SK-N-SH (cell line): ENCODE measurements at regions not wholly inside any gene's neighbourhood (a gene's known extent, or its start where the extent isn't known, plus 50 kb on each side); places are given as distances from the start of the nearest gene placed in this dataset.

Experiments
- CHD2 ChIP-seq: fragments of 150-350 bp; IDR thresholded peaks from 2 replicates; pipeline ENCODE4 v1.6.1; 2018; ENCODE audit warnings: low read length; ENCODE audit not compliant: partially characterized antibody
- CTCF ChIP-seq: fragments of 200-600 bp; sonication (generic); IDR thresholded peaks from 2 replicates; pipeline ENCODE4 v1.6.1; 2017; ENCODE audit warnings: antibody characterized with exemption, mild to moderate bottlenecking, moderate library complexity
- GABPA ChIP-seq: IDR thresholded peaks from 2 replicates; pipeline ENCODE4 v1.4.0; 2012; ENCODE audit warnings: low read depth, mild to moderate bottlenecking
- MEF2A ChIP-seq: IDR thresholded peaks from 2 replicates; pipeline ENCODE4 v1.4.0; 2012; ENCODE audit warnings: low read depth, borderline replicate concordance
- NFIC ChIP-seq: IDR thresholded peaks from 2 replicates; pipeline ENCODE4 v1.4.0; 2012; ENCODE audit warnings: borderline replicate concordance
- NRF1 ChIP-seq: IDR thresholded peaks from 2 replicates; pipeline ENCODE4 v1.6.1; 2012; ENCODE audit warnings: low read depth, mild to moderate bottlenecking, low read length
- RAD21 ChIP-seq: IDR thresholded peaks from 2 replicates; pipeline ENCODE4 v1.6.1; 2012; ENCODE audit warnings: mild to moderate bottlenecking, low read length
- TAF1 ChIP-seq: IDR thresholded peaks from 2 replicates; pipeline ENCODE4 v1.6.1; 2012; ENCODE audit warnings: low read depth, mild to moderate bottlenecking, low read length, moderate library complexity, borderline replicate concordance

GRCh38 chr4:151527699-151528098 lies 118.7 kb downstream of the FHIP1A start:
- TF ChIP-seq CTCF (no peak), GABPA (no peak), TAF1 (no peak), NRF1 (no peak), RAD21 (no peak), CHD2 (no peak), MEF2A (no peak), NFIC (no peak)
